Peyer's patch (tissue), 4 donors: ENCODE measurements at regions not wholly inside any gene's neighbourhood (a gene's known extent, or its start where the extent isn't known, plus 50 kb on each side); places are given as distances from the start of the nearest gene placed in this dataset.
A peak's percentile ranks its signal among the peaks of the same experiment; 100 is the strongest.

Source experiments
- DNase-seq, 3 donors: peaks; one replicate each; pipeline ENCODE4 v3.0.0-alpha.2; 2017 to 2019
- H3K27ac ChIP-seq, 4 donors: fragments of 200-600 bp; sonication (generic); one replicate each; pipeline ENCODE4 v1.5.1; 2016 to 2019
- H3K27me3 ChIP-seq, 2 donors: fragments of 200-600 bp; sonication (generic); one replicate each; pipeline ENCODE4 v1.5.1; 2019
- H3K36me3 ChIP-seq, 3 donors: fragments of 200-600 bp; sonication (generic); one replicate each; pipeline ENCODE4 v1.5.1; 2016 to 2019
- H3K4me1 ChIP-seq, 4 donors: fragments of 200-600 bp; sonication (generic); one replicate each; pipeline ENCODE4 v1.5.1; 2016 to 2019
- H3K4me3 ChIP-seq, 4 donors: fragments of 200-600 bp; sonication (generic); 1 replicate in 3 of 4; 2 replicates in 1 of 4; pipeline ENCODE4 v1.5.1; 2016 to 2019; ENCODE audit warnings: mild to moderate bottlenecking in 1 of 4
- H3K9me3 ChIP-seq, 4 donors: fragments of 200-600 bp; sonication (generic); one replicate each; pipeline ENCODE4 v1.5.1; 2016 to 2019; ENCODE audit warnings: mild to moderate bottlenecking in 1 of 4
- POLR2A ChIP-seq, 2 donors: fragments of 450-650 bp; IDR thresholded peaks; one replicate each; pipeline ENCODE4 v1.5.1; 2017; ENCODE audit warnings: antibody characterized with exemption in 2 of 2, mild to moderate bottlenecking in 2 of 2, moderate library complexity in 2 of 2
- TF ChIP-seq, protein P1 (sequence below), 6 experiments: fragments of 450-650 bp in 4 of 6; fragments of 200-600 bp in 2 of 6; sonication (generic) in 1 of 6; IDR thresholded peaks; one replicate each; pipeline ENCODE4 v1.5.1; 2017 to 2019; ENCODE audit warnings: antibody characterized with exemption in 6 of 6, mild to moderate bottlenecking in 3 of 6, moderate library complexity in 1 of 6

DNA sequence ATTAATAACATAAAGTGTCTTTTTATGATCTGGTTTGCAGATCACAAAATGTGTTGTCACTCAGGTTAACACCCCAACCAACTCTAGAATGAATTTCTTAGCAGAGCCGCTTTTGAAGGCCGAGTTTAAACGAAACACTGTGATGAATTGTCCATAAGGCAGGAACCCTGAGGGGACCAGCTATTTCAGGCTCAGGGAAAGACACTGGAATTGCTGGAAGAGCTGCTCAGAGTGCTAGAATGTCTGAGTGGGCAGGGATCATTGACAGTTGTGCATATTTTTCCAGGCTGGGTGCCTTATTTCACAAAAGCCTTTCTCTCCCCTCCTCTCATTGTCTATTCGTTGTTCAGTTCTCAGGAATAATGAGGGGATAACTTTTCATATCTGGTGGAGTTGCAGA, 68.7 kb upstream of the PRKG1 start:
- H3K27me3 ChIP-seq = no peaks in the 10 kb centered on the region
- H3K4me3 ChIP-seq = no peak overlapping the region
- no peak for TF ChIP-seq POLR2A (IDR thresholded peaks at IDR 0.05)
- TF ChIP-seq, protein P1, sequence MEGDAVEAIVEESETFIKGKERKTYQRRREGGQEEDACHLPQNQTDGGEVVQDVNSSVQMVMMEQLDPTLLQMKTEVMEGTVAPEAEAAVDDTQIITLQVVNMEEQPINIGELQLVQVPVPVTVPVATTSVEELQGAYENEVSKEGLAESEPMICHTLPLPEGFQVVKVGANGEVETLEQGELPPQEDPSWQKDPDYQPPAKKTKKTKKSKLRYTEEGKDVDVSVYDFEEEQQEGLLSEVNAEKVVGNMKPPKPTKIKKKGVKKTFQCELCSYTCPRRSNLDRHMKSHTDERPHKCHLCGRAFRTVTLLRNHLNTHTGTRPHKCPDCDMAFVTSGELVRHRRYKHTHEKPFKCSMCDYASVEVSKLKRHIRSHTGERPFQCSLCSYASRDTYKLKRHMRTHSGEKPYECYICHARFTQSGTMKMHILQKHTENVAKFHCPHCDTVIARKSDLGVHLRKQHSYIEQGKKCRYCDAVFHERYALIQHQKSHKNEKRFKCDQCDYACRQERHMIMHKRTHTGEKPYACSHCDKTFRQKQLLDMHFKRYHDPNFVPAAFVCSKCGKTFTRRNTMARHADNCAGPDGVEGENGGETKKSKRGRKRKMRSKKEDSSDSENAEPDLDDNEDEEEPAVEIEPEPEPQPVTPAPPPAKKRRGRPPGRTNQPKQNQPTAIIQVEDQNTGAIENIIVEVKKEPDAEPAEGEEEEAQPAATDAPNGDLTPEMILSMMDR (IDR thresholded peaks at IDR 0.05) = no peak
- H3K4me1 ChIP-seq = no peaks in the 10 kb centered on the region
- no peak for DNase-seq
- no peaks in the 10 kb centered on the region for H3K36me3 ChIP-seq
- H3K9me3 ChIP-seq = no peaks in the 10 kb centered on the region
- no peak overlapping the region for H3K27ac ChIP-seq

GRCh38 chr10:51006686-51007085, 67.6 kb upstream of the PRKG1 start:
- Histone ChIP-seq H3K9me3 (no peaks in the 10 kb centered on the region), H3K4me3 (no peak overlapping the region), H3K27me3 (no peaks in the 10 kb centered on the region), H3K27ac (no peak overlapping the region), H3K4me1 (no peaks in the 10 kb centered on the region), H3K36me3 (no peaks in the 10 kb centered on the region)
- no peak for DNase-seq
- TF ChIP-seq, protein P1 (IDR thresholded peaks at IDR 0.05) = no peak
- TF ChIP-seq POLR2A (IDR thresholded peaks at IDR 0.05) = no peak

GRCh38 chr10:51007781-51008180, 66.5 kb upstream of the PRKG1 start:
- no peak overlapping the region for H3K27ac ChIP-seq
- TF ChIP-seq, protein P1 (IDR thresholded peaks at IDR 0.05) = no peak
- no peak for TF ChIP-seq POLR2A (IDR thresholded peaks at IDR 0.05)
- H3K27me3 ChIP-seq = no peaks in the 10 kb centered on the region
- H3K4me3 ChIP-seq = no peak overlapping the region
- DNase-seq = no peak
- no peaks in the 10 kb centered on the region for H3K36me3 ChIP-seq
- no peaks in the 10 kb centered on the region for H3K4me1 ChIP-seq
- H3K9me3 ChIP-seq = no peaks in the 10 kb centered on the region

DNA sequence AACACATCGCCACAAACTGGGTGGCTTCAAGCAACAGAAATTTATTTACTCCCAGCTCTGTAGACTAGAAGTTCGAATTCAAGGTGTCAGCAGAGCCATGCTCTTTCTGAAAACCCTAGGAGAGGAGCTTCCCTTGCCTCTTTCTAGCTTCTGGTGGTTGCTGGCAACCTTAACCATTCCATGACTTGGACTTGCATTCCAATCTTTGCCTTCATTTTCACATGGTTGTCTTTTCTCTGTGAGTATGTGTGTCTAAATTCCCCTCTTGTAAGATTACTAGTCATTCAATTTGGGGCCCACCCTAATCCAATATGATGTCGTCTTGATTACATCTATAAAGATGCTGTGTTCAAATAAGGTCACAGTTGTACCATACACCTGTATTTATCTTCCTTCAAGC, 65.9 kb upstream of the PRKG1 start:
- H3K9me3 ChIP-seq = no peaks in the 10 kb centered on the region
- no peak overlapping the region for H3K27ac ChIP-seq
- no peak for DNase-seq
- no peaks in the 10 kb centered on the region for H3K27me3 ChIP-seq
- H3K4me1 ChIP-seq = no peaks in the 10 kb centered on the region
- TF ChIP-seq, protein P1 (IDR thresholded peaks at IDR 0.05) = no peak
- TF ChIP-seq POLR2A (IDR thresholded peaks at IDR 0.05) = no peak
- H3K36me3 ChIP-seq = no peaks in the 10 kb centered on the region
- H3K4me3 ChIP-seq = no peak overlapping the region

GRCh38 chr10:51010977-51011376, 63.3 kb upstream of the PRKG1 start:
- Histone ChIP-seq H3K4me3 (no peak overlapping the region), H3K9me3 (no peaks in the 10 kb centered on the region), H3K27ac (no peak overlapping the region), H3K4me1 (no peaks in the 10 kb centered on the region), H3K27me3 (no peaks in the 10 kb centered on the region), H3K36me3 (no peaks in the 10 kb centered on the region)
- no peak for DNase-seq
- TF ChIP-seq, protein P1 (IDR thresholded peaks at IDR 0.05) = peak in 5 of 6 experiments; percentile 45 to 72 (median 66)
- TF ChIP-seq POLR2A (IDR thresholded peaks at IDR 0.05) = no peak

DNA sequence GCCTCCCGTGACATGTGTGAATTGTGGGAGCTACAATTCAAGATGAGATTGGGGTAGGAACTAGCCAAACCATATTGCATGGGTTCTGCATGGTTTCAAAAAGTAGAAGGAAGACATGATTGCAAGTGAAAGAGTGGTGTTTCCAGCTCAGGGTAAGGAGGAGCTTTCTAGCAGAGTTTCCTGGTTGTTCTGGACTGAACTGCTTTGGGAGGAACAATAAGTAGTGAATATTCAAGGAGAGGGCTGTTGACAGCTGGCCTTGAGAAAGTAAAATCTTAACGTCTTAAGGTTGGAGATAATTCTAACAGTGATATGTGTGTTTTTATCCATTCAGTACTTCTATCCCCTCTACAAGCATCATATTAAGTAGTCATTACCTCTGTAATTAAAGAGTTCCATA, 62.2 kb upstream of the PRKG1 start:
- no peak overlapping the region for H3K4me3 ChIP-seq
- no peak for DNase-seq
- no peaks in the 10 kb centered on the region for H3K4me1 ChIP-seq
- no peak overlapping the region for H3K27ac ChIP-seq
- H3K36me3 ChIP-seq = no peaks in the 10 kb centered on the region
- no peaks in the 10 kb centered on the region for H3K27me3 ChIP-seq
- H3K9me3 ChIP-seq = no peaks in the 10 kb centered on the region
- no peak for TF ChIP-seq POLR2A (IDR thresholded peaks at IDR 0.05)
- TF ChIP-seq, protein P1 (IDR thresholded peaks at IDR 0.05) = no peak
